Peyer's patch (tissue), 4 donors: ENCODE measurements at regions not wholly inside any gene's neighbourhood (a gene's known extent, or its start where the extent isn't known, plus 50 kb on each side); places are given as distances from the start of the nearest gene placed in this dataset.

Experiments
- CTCF ChIP-seq, 6 experiments: fragments of 450-650 bp in 4 of 6; fragments of 200-600 bp in 2 of 6; sonication (generic) in 1 of 6; IDR thresholded peaks; one replicate each; pipeline ENCODE4 v1.5.1; 2017 to 2019; ENCODE audit warnings: antibody characterized with exemption in 6 of 6, mild to moderate bottlenecking in 3 of 6, moderate library complexity in 1 of 6
- POLR2A ChIP-seq, 2 donors: fragments of 450-650 bp; IDR thresholded peaks; one replicate each; pipeline ENCODE4 v1.5.1; 2017; ENCODE audit warnings: antibody characterized with exemption in 2 of 2, mild to moderate bottlenecking in 2 of 2, moderate library complexity in 2 of 2

DNA sequence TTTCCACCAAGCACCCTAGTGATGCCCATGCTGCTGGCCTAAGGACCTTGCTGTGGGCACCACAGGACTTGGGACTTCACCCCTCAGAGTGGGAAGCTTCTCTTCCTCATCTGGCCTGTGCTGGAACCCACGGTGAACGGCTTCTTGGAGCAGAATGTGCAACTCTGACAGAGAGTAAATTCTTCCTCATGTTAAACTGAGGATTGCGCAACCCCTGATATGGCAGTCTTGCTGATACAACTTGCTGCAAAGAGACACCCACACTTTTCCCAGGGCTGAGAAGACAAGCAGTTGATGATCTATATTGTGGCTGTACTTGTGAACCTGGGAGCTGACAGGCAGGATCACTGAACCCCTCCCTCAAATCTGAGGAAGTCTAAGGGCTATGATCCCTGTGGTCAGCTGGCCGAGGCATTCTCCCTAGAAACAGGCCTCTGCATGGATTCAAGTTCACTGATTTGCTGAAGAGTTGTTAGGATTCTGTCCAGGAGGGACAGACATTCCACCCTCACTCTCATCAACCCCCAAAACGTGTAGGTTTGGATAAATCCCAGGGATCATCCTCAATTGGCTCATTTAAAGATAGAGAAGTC lies 307.2 kb downstream of the MTRR start:
- TF ChIP-seq CTCF (IDR thresholded peaks at IDR 0.05) (no peak), POLR2A (IDR thresholded peaks at IDR 0.05) (no peak)
